ENCODE measurements at regions not wholly inside any gene's neighbourhood (a gene's known extent, or its start where the extent isn't known, plus 50 kb on each side); places are given as distances from the start of the nearest gene placed in this dataset.

DNA sequence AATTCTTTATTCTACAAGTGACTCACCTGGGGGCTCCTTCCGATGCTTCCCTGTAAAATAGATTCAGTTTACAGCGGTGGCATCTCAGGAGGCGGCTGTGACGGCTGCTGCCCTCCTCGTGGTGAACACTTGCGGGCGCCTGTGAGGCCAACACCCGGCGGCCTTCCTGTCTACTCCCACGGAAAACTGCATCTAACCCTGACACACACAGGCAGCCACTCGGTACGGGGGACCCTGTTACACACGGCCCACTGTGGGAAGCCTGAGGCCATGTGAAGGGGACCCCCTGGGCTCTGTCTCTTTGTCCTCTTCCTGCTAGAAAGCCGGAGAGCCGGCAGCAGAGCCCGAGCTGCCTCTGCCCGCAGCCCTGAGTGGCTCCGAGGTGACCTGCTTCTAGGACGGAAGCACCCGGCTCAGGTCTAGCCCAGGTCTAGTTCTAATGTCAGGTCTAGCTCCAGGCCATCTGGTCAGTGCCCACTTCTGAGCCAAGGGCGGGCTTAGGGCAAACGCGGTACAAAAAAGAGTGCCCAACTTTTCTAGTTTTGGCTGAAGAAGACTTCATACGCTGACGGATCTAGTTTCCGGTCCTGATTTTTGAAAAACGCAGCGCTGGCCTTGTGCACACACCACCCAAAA, 159.4 kb downstream of the ENGASE start:
- TF ChIP-seq, protein P1, sequence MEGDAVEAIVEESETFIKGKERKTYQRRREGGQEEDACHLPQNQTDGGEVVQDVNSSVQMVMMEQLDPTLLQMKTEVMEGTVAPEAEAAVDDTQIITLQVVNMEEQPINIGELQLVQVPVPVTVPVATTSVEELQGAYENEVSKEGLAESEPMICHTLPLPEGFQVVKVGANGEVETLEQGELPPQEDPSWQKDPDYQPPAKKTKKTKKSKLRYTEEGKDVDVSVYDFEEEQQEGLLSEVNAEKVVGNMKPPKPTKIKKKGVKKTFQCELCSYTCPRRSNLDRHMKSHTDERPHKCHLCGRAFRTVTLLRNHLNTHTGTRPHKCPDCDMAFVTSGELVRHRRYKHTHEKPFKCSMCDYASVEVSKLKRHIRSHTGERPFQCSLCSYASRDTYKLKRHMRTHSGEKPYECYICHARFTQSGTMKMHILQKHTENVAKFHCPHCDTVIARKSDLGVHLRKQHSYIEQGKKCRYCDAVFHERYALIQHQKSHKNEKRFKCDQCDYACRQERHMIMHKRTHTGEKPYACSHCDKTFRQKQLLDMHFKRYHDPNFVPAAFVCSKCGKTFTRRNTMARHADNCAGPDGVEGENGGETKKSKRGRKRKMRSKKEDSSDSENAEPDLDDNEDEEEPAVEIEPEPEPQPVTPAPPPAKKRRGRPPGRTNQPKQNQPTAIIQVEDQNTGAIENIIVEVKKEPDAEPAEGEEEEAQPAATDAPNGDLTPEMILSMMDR (IDR thresholded peaks at IDR 0.05): no peak
- H3K4me3 ChIP-seq: no peak overlapping the region
- no peak overlapping the region for H3K27ac ChIP-seq
- no peaks in the 10 kb centered on the region for H3K4me1 ChIP-seq
- H3K36me3 ChIP-seq: no peaks in the 10 kb centered on the region
- no peaks in the 10 kb centered on the region for H3K9me3 ChIP-seq
- DNase-seq: no peak
- intact Hi-C loops (cut with DNase I; ENCODE audit: low total_unique reads): no loop called here
- H3K27me3 ChIP-seq: peaks cover 0 to 45% of the 10 kb centered on the region in 2 donors

DNA sequence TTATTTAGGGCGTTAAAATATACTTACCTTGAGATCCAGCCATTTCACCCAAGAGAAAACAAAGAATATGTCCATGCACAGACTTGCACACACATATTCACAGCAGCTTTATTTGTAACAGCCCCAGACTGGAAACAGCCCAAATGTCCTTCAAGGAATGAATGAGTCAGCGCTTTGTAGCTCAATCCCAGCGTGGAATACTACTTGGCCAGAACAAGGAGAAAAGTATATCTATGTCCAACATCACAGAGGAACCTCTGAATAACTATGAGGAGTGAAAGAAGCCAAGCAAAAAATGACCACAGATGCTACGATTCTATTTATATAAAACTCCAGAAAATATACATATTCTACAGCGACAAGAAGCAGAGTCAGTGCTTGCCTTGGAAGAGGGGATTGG, 158.3 kb downstream of the ENGASE start:
- TF ChIP-seq, protein P1 (IDR thresholded peaks at IDR 0.05): no peak
- Histone ChIP-seq H3K4me1 (no peaks in the 10 kb centered on the region), H3K27ac (no peak overlapping the region), H3K36me3 (no peaks in the 10 kb centered on the region), H3K4me3 (no peak overlapping the region), H3K27me3 (peaks cover 0 to 48% of the 10 kb centered on the region in 2 donors), H3K9me3 (no peaks in the 10 kb centered on the region)
- no peak for DNase-seq
- intact Hi-C loops (cut with DNase I; ENCODE audit: low total_unique reads): no loop called here

DNA sequence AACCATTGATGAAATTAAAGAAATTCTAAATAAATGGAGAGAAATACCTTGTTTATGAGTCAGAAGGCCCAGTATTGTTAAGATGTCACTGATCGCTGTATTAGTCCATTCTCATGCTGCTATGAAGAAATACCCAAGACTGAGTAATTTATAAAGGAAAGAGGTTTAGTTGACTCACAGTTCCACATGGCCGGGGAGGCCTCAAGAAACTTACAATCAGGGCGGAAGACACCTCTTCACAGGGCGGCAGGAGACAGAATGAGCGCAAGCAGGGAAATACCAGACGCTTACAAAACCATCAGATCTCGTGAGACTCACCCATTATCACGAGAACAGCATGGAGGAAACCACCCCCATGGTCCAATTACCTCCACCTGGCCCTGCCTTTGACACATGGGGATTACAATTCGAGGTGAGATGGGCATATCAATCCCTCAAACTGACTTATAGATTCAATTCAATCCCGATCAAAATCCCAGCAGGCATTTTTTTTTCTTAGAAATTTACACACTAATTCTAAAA, 157.2 kb downstream of the ENGASE start:
- no peak for DNase-seq
- intact Hi-C loops (cut with DNase I; ENCODE audit: low total_unique reads): no loop called here
- no peak overlapping the region for H3K27ac ChIP-seq
- no peaks in the 10 kb centered on the region for H3K4me1 ChIP-seq
- H3K9me3 ChIP-seq: no peaks in the 10 kb centered on the region
- peaks cover 0 to 49% of the 10 kb centered on the region in 2 donors for H3K27me3 ChIP-seq
- TF ChIP-seq, protein P1 (IDR thresholded peaks at IDR 0.05): no peak
- no peaks in the 10 kb centered on the region for H3K36me3 ChIP-seq
- H3K4me3 ChIP-seq: no peak overlapping the region

DNA sequence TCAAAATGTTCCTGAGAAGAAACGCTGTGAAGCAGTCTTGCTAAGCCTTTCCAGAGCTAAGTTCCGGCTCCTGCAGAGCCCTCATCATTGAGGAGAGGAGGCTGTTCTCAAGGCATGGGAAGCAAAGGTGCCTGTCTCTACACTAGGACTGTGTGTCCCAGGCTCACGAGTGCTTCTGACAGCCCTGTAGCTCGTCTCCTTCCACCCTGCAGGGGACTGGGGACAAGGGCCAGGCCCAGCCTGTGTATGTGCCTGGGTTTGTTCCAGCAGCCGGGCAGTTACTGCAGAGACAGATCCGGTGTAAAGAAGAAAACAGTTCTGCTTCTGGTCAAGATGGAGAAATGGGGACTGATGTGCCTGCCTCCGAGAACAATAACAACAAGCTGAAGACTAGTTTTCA, 156.0 kb downstream of the ENGASE start:
- DNase-seq: no peak
- Histone ChIP-seq H3K36me3 (no peaks in the 10 kb centered on the region), H3K27me3 (peaks cover 0 to 52% of the 10 kb centered on the region in 2 donors), H3K4me3 (no peak overlapping the region), H3K9me3 (no peaks in the 10 kb centered on the region), H3K4me1 (no peaks in the 10 kb centered on the region), H3K27ac (no peak overlapping the region)
- TF ChIP-seq, protein P1 (IDR thresholded peaks at IDR 0.05): no peak
- intact Hi-C loops (cut with DNase I; ENCODE audit: low total_unique reads): no loop called here

DNA sequence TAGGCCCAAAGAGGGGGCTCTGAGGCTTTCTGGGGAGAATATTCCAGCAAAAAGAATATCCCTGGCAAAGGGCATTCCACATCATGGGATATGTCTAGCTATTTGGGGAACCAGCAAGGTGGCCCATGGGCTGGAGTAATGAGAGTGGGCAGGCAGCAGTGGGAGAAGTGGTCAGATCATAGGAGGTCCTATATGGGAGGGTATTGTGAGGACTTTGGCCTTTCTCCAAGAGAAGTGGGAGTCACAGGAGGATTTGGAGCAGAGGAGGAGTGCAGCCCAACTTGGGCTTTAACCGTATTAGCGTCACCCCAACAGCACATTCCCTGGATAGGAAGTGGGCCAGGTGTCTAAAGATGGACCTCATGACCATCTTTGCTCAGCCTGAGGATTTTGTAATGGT, 151.4 kb downstream of the ENGASE start:
- intact Hi-C loops (cut with DNase I; ENCODE audit: low total_unique reads): no loop called here
- TF ChIP-seq, protein P1 (IDR thresholded peaks at IDR 0.05): no peak
- peaks cover 0 to 86% of the 10 kb centered on the region in 2 donors for H3K27me3 ChIP-seq
- H3K27ac ChIP-seq: no peak overlapping the region
- H3K36me3 ChIP-seq: no peaks in the 10 kb centered on the region
- no peak for DNase-seq
- no peak overlapping the region for H3K4me3 ChIP-seq
- H3K9me3 ChIP-seq: no peaks in the 10 kb centered on the region
- H3K4me1 ChIP-seq: peaks cover 0 to 2% (median under 1%) of the 10 kb centered on the region in 4 donors
